ENCODE measurements at regions not wholly inside any gene's neighbourhood (a gene's known extent, or its start where the extent isn't known, plus 50 kb on each side); places are given as distances from the start of the nearest gene placed in this dataset.
A peak's percentile ranks its signal among the peaks of the same experiment; 100 is the strongest.

DNA sequence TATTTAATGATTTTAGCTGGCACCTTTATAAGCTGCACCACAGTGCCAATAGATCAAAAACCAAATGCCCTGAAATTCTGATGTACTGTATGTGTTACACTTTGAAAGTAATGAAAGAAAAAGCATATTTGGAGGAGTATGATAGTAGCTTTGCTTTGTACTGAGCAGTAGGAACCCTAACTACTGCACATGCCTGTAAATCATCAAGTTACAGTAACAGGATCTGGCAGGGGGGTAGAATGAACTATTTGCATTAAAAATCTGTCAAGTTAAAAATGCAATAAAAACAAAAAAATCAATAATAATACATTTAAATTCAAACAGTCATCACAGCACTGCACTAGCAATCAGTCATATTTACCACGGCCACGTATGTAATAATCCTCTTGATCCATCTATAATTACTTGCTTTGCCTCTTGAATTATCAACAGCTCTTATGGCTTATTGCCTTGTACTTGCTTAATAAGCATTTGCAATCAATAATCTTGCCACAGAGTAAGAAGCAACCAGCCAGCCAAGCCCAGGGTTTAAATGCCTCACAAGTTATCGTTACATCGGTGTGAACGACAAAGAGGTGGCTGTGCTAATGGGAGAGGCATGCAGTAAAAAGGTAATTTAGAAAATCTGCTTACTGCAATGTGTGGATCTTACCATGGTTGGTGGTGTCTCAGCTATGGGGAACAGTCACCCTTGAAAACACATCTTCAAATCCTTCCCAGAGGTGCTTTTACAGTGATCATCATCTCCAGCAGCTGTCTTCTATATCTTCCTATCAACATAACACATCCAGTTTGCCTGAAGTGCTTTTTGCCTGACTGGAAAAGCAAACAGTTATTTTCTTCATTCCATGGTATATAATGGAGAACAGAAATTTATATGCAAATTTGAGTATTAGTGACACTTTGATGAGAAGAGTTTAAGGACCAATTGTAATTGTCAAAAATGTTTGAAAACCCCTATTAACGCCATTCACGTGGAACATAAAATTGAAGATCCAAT lies 1812.1 kb upstream of the ADGRL3 start:
- Histone ChIP-seq H3K18ac (ENCODE audit: extremely low read depth, low read length) (no peak overlapping the region), H3K56ac (replicated peaks; ENCODE audit: insufficient read length, low read depth, low read length) (no peak overlapping the region), H3K23me2 (ENCODE audit: low read depth, low read length) (no peaks in the 10 kb centered on the region), H4K8ac (ENCODE audit: extremely low read depth, insufficient read depth, low read length) (no peak overlapping the region), H4K91ac (replicated peaks; ENCODE audit: insufficient read length, low read length) (no peak overlapping the region), H3K23ac (ENCODE audit: insufficient read length) (no peak overlapping the region), H3K27me3 (replicated peaks in 1 of 4; ENCODE audit: control insufficient read depth in 3 of 4, extremely low read depth in 1 of 4, insufficient read depth in 3 of 4, low read length in 3 of 4) (no peaks in the 10 kb centered on the region), H4K5ac (ENCODE audit: insufficient read length, low read depth, low read length) (no peak overlapping the region), H2AFZ (ENCODE audit: low read length) (peak overlapping the region; percentile 81; the same call in 1 of the 2 replicates), H2AK5ac (ENCODE audit: low read depth, low read length) (no peak overlapping the region), H3K36me3 (ENCODE audit: control insufficient read depth in 2 of 4, insufficient read depth in 4 of 4, low read length in 3 of 4) (no peaks in the 10 kb centered on the region), H2BK120ac (replicated peaks; ENCODE audit: low read depth, low read length) (no peak overlapping the region), H2BK15ac (ENCODE audit: low read length) (no peak overlapping the region), H2BK5ac (ENCODE audit: low read depth, low read length) (no peak overlapping the region), H3K4me3 (ENCODE audit: extremely low read depth in 1 of 4, insufficient read depth in 2 of 4, low read depth in 3 of 4, low read length in 4 of 4) (no peak overlapping the region), H3K4me2 (ENCODE audit: insufficient read depth in 1 of 2, low read depth in 2 of 2, low read length in 2 of 2) (no peak overlapping the region), H4K20me1 (replicated peaks in 1 of 2; ENCODE audit: control insufficient read depth in 1 of 2, insufficient read depth in 2 of 2, low read length in 2 of 2) (no peaks in the 10 kb centered on the region), H2BK20ac (ENCODE audit: low read length) (no peak overlapping the region), H3K27ac (ENCODE audit: low read depth, low read length) (no peak overlapping the region), H3K14ac (ENCODE audit: insufficient read length) (no peak overlapping the region), H2BK12ac (ENCODE audit: low read depth, low read length) (no peak overlapping the region), H3K79me1 (ENCODE audit: low read depth, low read length) (no peaks in the 10 kb centered on the region), H3K9ac (replicated peaks in 1 of 4; ENCODE audit: extremely low read depth in 1 of 4, low read depth in 3 of 4, low read length in 3 of 4) (no peak overlapping the region), H3K9me3 (ENCODE audit: insufficient read depth in 2 of 2, low read depth in 1 of 2, low read length in 1 of 2) (no peaks in the 10 kb centered on the region), H3K4ac (replicated peaks; ENCODE audit: insufficient read length, low read depth, low read length) (no peak overlapping the region), H3K79me2 (ENCODE audit: control insufficient read depth in 1 of 2, insufficient read depth in 2 of 2, low read length in 2 of 2) (no peaks in the 10 kb centered on the region), H3K4me1 (replicated peaks in 1 of 4; ENCODE audit: control insufficient read depth in 3 of 4, insufficient read depth in 4 of 4, low read length in 3 of 4) (no peaks in the 10 kb centered on the region)
- TF ChIP-seq EGR1 (IDR thresholded peaks at IDR 0.05; ENCODE audit: borderline replicate concordance, low read depth, low read length): no peak
- TF ChIP-seq HDAC2 (IDR thresholded peaks at IDR 0.05; ENCODE audit: borderline replicate concordance in 1 of 2, low read depth in 2 of 2, low read length in 2 of 2): no peak
- no peak for TF ChIP-seq SP4 (IDR thresholded peaks at IDR 0.05; ENCODE audit: low read length)
- no peak for TF ChIP-seq CEBPB (IDR thresholded peaks at IDR 0.05; ENCODE audit: low read depth, low read length)
- no peak for TF ChIP-seq NRF1 (IDR thresholded peaks at IDR 0.05; ENCODE audit: low read depth, low read length)
- TF ChIP-seq POU5F1 (IDR thresholded peaks at IDR 0.05; ENCODE audit: low read depth, low read length): no peak
- TF ChIP-seq, protein P1, sequence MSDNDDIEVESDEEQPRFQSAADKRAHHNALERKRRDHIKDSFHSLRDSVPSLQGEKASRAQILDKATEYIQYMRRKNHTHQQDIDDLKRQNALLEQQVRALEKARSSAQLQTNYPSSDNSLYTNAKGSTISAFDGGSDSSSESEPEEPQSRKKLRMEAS (IDR thresholded peaks at IDR 0.05): no peak
- TF ChIP-seq, protein P2, sequence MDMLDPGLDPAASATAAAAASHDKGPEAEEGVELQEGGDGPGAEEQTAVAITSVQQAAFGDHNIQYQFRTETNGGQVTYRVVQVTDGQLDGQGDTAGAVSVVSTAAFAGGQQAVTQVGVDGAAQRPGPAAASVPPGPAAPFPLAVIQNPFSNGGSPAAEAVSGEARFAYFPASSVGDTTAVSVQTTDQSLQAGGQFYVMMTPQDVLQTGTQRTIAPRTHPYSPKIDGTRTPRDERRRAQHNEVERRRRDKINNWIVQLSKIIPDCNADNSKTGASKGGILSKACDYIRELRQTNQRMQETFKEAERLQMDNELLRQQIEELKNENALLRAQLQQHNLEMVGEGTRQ (IDR thresholded peaks at IDR 0.05; ENCODE audit: low read length): no peak
- DNase-seq (ENCODE audit: low read depth in 1 of 2, low spot score in 2 of 2): no peak
- no peak for FAIRE-seq
- 90% methylated on average over 7 of the region's 7 CpGs; no CpG with 5 or more reads in 1 of the 2 experiments for WGBS, 2 experiments (ENCODE audit: extremely low coverage in 1 of 2, insufficient coverage in 1 of 2, insufficient read length in 1 of 2, insufficient replicate concordance in 2 of 2, low coverage in 1 of 2, low lambda C conversion rate in 2 of 2, missing lambda C conversion rate in 1 of 2)
- POLR2A ChIA-PET (ENCODE audit: partially characterized antibody): no interaction called here
- CTCF ChIA-PET (ENCODE audit: partially characterized antibody): interaction anchor here (0.6 kb wide), 1 partner anchor 57 kb away, joined by 3 read pairs; no protein-coding TSS in a partner anchor
